ENCODE measurements at regions not wholly inside any gene's neighbourhood (a gene's known extent, or its start where the extent isn't known, plus 50 kb on each side); places are given as distances from the start of the nearest gene placed in this dataset.

DNA sequence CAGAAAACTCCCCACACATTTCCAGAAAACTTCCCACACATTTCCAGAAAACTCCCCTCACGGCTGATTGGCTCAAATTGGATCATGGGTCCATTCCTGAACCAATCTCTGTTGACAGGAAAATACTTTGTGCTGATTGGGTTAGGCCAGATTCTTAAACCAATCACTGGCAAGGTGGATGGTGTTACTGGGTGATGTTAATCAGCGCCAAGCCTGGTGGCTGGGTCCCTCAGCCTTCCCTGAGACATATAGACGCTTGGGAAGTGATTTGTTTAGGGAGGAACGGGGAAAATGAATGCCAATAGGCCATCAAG is 199.4 kb upstream of the UBE2E2 start:
- TF ChIP-seq CTCF (IDR thresholded peaks at IDR 0.05) (no peak), EP300 (IDR thresholded peaks at IDR 0.05) (no peak), POLR2A (IDR thresholded peaks at IDR 0.05) (no peak)
